Stomach (tissue), 8 donors: ENCODE measurements at regions not wholly inside any gene's neighbourhood (a gene's known extent, or its start where the extent isn't known, plus 50 kb on each side); places are given as distances from the start of the nearest gene placed in this dataset.

Source experiments
- DNase-seq, 2 donors: peaks; one replicate each; pipeline versions ENCODE4 v3.0.0 to v3.0.0-alpha.2; 2013 to 2019
- H3K27ac ChIP-seq, 5 donors: fragments of 200-600 bp in 4 of 5; sonication (generic) in 4 of 5; one replicate each; pipeline ENCODE4 v1.5.1; 2013 to 2019; ENCODE audit warnings: mild to moderate bottlenecking in 1 of 5, moderate library complexity in 1 of 5
- H3K27me3 ChIP-seq, 3 donors: fragments of 200-600 bp; sonication (generic); one replicate each; pipeline ENCODE4 v1.5.1; 2017 to 2019; ENCODE audit warnings: mixed run types in 1 of 3
- H3K36me3 ChIP-seq, 4 donors: fragments of 200-600 bp; sonication (generic); 1 replicate in 3 of 4; 2 replicates in 1 of 4; pipeline ENCODE4 v1.5.1; 2016 to 2019
- H3K4me1 ChIP-seq, 4 donors: fragments of 200-600 bp; sonication (generic); one replicate each; pipeline ENCODE4 v1.5.1; 2016 to 2019
- H3K4me3 ChIP-seq, 4 donors: fragments of 200-600 bp; sonication (generic) in 3 of 4; one replicate each; pipeline ENCODE4 v1.5.1; 2016 to 2019; ENCODE audit warnings: mild to moderate bottlenecking in 1 of 4
- H3K9me3 ChIP-seq, 4 donors: fragments of 200-600 bp; sonication (generic); one replicate each; pipeline ENCODE4 v1.5.1; 2016 to 2019
- CTCF ChIP-seq, 7 experiments: fragments of 450-650 bp in 4 of 7; fragments of 200-600 bp in 3 of 7; sonication (generic) in 3 of 7; IDR thresholded peaks; one replicate each; pipeline ENCODE4 v1.5.1; 2016 to 2019; ENCODE audit warnings: antibody characterized with exemption in 7 of 7, control low read depth in 2 of 7, mild to moderate bottlenecking in 1 of 7
- EP300 ChIP-seq: sonication (generic); formaldehyde crosslinking; IDR thresholded peaks from one replicate; pipeline ENCODE4 v1.6.1; 2017; ENCODE audit warnings: antibody characterized with exemption
- POLR2A ChIP-seq, 4 donors: fragments of 450-650 bp; IDR thresholded peaks; one replicate each; pipeline ENCODE4 v1.6.1; 2016; ENCODE audit warnings: antibody characterized with exemption in 4 of 4, control low read depth in 2 of 4, mild to moderate bottlenecking in 1 of 4, moderate library complexity in 1 of 4
- POLR2AphosphoS5 ChIP-seq, 3 donors: sonication (generic); formaldehyde crosslinking; IDR thresholded peaks; one replicate each; pipeline ENCODE4 v1.6.1; 2016; ENCODE audit warnings: antibody characterized with exemption in 3 of 3
- WGBS, 5 donors: extraction: QIAGEN DNeasy Blood & Tissue Kit in 3 of 5; methylation state at CpG; one replicate each; pipeline versions ENCODE4 v1.1.5 to v1.1.7; 2013 to 2018; 5-methylcytosine and 5-hydroxymethylcytosine counted together
- intact Hi-C: fragments of 100-400 bp; cut with DNase I; formaldehyde crosslinking; loops from one replicate; pipeline ENCODE4 v1.15.1; 2023; ENCODE audit warnings: low total_unique reads
- donor health status: healthy with polysubstance abuse.
- donor health status: Bipolar disorder and iron deficiency.
- donor health status: healthy.

- intact Hi-C loops: no loop called here
- Histone ChIP-seq H3K27me3 (no peaks in the 10 kb centered on the region), H3K36me3 (no peaks in the 10 kb centered on the region), H3K4me3 (no peak overlapping the region), H3K4me1 (peaks cover 0 to 3% (median 0%) of the 10 kb centered on the region in 4 donors), H3K9me3 (peaks cover 0 to 3% (median 0%) of the 10 kb centered on the region in 4 donors), H3K27ac (no peak overlapping the region)
- no peak for TF ChIP-seq EP300
- TF ChIP-seq POLR2A (IDR thresholded peaks at IDR 0.05): no peak
- no peak for TF ChIP-seq CTCF (IDR thresholded peaks at IDR 0.05)
- no peak for TF ChIP-seq POLR2AphosphoS5 (IDR thresholded peaks at IDR 0.05)
- DNase-seq: no peak
- 57 to 67% (median 63%) methylated on average over 7 to 10 of the region's 10 CpGs for WGBS, 5 donors
These were observed 436.7 kb upstream of the ZNF507 start for GRCh38 chr19:31908496-31909225.

GRCh38 chr19:31910224-31910623, 435.2 kb upstream of the ZNF507 start:
- H3K4me1 ChIP-seq: peaks cover 0 to 3% (median 0%) of the 10 kb centered on the region in 4 donors

GRCh38 chr19:31911577-31911976, 433.8 kb upstream of the ZNF507 start:
- no peak overlapping the region for H3K27ac ChIP-seq
- no peaks in the 10 kb centered on the region for H3K27me3 ChIP-seq
- H3K4me1 ChIP-seq: peaks cover 0 to 2% (median 0%) of the 10 kb centered on the region in 4 donors
- intact Hi-C loops: no loop called here
- H3K9me3 ChIP-seq: peaks cover 0 to 2% (median 0%) of the 10 kb centered on the region in 4 donors
- no peak for DNase-seq
- WGBS, 5 donors: 69 to 77% (median 74%) methylated on average over 6 of the region's 6 CpGs
- no peaks in the 10 kb centered on the region for H3K36me3 ChIP-seq
- TF ChIP-seq CTCF (IDR thresholded peaks at IDR 0.05) (no peak), POLR2AphosphoS5 (IDR thresholded peaks at IDR 0.05) (no peak), EP300 (no peak), POLR2A (IDR thresholded peaks at IDR 0.05) (no peak)
- no peak overlapping the region for H3K4me3 ChIP-seq

More at GRCh38 chr19:31910224-31910623, 435.2 kb upstream of the ZNF507 start:
- Histone ChIP-seq H3K4me3 (no peak overlapping the region), H3K9me3 (peaks cover 0 to 3% (median 0%) of the 10 kb centered on the region in 4 donors), H3K36me3 (no peaks in the 10 kb centered on the region), H3K27me3 (no peaks in the 10 kb centered on the region), H3K27ac (no peak overlapping the region)
- no peak for TF ChIP-seq CTCF (IDR thresholded peaks at IDR 0.05)
- intact Hi-C loops: no loop called here
- no peak for DNase-seq
- WGBS, 5 donors: 41 to 66% (median 44%) methylated on average over 6 of the region's 6 CpGs

GRCh38 chr19:31913103-31913661, 432.2 kb upstream of the ZNF507 start:
- no peak for DNase-seq
- Histone ChIP-seq H3K36me3 (no peaks in the 10 kb centered on the region), H3K4me1 (no peaks in the 10 kb centered on the region), H3K9me3 (no peaks in the 10 kb centered on the region), H3K27ac (no peak overlapping the region), H3K27me3 (peaks cover 0 to 2% (median 0%) of the 10 kb centered on the region in 3 donors), H3K4me3 (no peak overlapping the region)
- no peak for TF ChIP-seq EP300
- no peak for TF ChIP-seq CTCF (IDR thresholded peaks at IDR 0.05)
- TF ChIP-seq POLR2AphosphoS5 (IDR thresholded peaks at IDR 0.05): no peak
- no peak for TF ChIP-seq POLR2A (IDR thresholded peaks at IDR 0.05)
- 58 to 68% (median 66%) methylated on average over 7 of the region's 7 CpGs for WGBS, 5 donors
- intact Hi-C loops: no loop called here
